CD4-positive, alpha-beta T cell treated with Interferon gamma for 1 hour (primary cell): ENCODE measurements at regions not wholly inside any gene's neighbourhood (a gene's known extent, or its start where the extent isn't known, plus 50 kb on each side); places are given as distances from the start of the nearest gene placed in this dataset.

Experiments
- DNase-seq: peaks from one replicate; pipeline ENCODE4 v3.0.0-alpha.2; 2020

DNA sequence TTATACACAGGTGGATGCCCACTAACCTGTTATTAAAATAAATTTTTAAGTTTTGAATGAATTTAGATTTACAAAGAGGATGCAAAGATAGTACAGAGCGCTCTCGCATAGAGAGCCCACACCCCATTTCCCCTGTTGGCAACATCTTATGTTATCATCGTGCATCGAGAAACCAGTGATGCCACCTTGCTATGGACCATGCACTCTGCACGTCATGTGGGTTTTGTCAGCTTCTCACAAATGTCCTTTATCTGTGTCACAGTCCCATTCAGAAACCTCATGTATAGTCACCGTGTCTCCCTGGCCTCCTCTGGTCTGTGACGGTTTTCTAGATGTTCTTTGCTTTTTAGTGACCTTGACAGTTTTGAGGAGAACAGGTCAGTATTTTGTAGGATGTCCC lies 60.0 kb downstream of the ING1 start:
- no peak for DNase-seq

DNA sequence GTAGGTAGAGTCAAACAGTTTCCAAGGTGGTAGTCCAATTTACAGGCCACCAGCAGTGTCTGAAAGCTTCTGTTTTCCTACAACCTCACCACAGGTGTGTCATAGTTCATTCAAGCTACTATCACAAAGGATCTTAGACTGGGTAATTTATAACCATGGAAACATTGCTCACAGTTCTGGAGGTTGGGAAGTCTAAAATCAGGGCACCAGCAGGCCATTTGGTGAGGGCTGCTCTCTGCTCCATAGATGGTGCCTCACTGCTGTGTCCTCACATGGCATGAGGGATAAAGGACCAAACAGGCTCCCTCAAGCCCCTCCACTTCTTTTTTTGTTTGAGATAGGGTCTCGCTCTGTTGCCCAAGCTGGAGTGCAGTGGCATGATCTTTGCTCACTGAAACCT lies 60.6 kb downstream of the ING1 start:
- DNase-seq, result no peak

GRCh38 chr13:110774490-110774889 lies 61.0 kb downstream of the ING1 start:
- no peak for DNase-seq

DNA sequence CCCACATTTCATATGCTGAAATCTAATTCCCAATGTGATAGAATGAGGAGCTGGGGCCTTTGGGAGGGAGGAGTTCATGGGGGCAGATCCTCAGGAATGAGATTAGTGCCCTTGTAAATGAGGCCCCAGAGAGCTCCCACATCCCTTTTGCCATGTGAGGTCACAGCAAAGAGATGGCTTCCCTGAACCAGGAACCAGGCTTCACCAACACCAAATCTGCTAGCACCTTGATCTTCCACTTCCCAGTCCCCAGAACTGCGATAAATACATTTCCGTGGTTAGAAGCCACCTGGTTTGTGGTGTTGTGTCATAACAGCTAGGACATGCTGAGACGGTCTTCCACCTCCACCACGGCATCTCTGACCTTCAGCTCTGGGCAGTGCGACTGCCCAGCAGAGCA lies 62.1 kb downstream of the ING1 start:
- DNase-seq, result no peak

- no peak for DNase-seq
These were observed 63.8 kb downstream of the ING1 start for GRCh38 chr13:110777251-110777820.

- DNase-seq, result no peak
These were observed 65.5 kb downstream of the ING1 start for GRCh38 chr13:110779022-110779421.

- DNase-seq, result no peak
These were observed 66.9 kb downstream of the ING1 start for GRCh38 chr13:110780422-110780821.

DNA sequence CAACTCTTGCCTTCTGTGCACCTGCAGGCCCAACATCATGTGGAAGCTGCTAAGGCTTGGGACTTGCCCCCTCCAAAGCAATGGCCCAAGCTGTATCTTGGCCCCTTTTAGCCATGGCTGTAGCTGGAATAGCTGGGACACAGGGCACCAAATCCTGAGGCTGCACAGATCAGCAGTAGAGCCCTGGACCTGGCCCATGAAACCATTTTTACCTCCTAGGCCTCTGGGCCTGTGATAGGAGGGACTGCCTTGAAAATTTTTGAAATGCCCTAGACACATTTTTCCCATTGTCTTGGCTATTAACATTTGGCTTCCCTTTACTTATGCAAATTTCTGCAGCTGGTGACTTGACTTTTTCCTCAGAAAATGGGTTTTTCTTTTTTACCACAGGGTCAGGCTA lies 68.7 kb downstream of the ING1 start:
- no peak for DNase-seq

DNA sequence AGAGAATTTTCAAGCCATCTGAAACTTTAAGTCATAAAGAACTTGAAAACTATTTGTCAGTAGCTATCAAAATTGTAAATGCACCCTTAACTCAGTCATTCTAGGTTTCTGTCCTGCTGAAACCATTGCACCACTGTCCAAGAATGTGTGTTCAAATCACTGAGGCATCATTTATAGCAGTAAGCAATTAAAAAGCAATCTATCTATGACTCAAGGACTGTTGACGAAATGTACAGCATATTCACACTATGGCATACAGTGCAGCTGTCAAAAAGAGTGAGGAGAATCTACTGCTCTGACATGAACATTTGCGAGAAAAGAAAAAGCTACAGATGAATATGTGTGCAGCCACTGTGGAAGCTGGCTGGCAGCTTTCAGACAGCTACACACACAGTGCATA lies 71.2 kb downstream of the ING1 start:
- DNase-seq, result no peak

GRCh38 chr13:110788778-110789177 lies 75.3 kb downstream of the ING1 start:
- DNase-seq, result no peak

DNA sequence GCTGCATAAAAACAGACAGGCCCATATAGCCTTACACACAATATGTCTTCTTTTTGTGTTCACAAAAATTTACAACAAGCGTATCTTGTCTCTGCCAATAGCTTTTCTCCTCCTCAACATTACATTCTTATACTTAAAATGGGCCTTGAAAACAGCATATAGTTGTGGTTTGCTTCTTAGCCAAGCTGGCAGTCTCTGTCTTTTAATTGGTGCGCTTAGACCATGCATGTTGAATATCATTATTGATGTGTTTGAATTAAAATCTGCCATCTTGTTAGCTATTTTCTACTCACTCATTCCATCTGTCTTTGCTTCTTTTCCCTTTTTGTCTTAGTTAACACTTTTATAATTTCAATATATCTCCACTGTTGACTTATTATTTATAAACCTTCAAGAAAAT lies 76.4 kb downstream of the ING1 start:
- no peak for DNase-seq

DNA sequence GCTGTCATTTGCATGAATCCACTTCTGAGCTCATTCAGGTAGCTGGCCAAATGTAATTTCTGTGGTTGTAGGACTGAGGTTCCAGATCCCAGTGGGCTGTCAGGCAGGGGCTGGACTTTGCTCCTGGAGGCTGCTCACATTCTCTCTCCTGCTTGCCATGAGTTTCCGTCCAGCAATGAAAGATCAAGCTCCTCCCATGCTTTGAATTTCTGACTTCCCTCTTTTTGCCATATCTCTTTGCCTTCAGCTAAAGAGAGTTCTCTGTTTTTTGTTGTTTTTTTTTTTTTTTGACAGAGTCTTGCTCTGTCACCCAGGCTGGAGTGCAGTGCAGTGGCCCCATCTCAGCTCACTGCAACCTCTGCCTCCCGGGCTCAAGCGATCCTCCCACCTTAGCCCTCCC lies 76.9 kb downstream of the ING1 start:
- DNase-seq, result no peak

DNA sequence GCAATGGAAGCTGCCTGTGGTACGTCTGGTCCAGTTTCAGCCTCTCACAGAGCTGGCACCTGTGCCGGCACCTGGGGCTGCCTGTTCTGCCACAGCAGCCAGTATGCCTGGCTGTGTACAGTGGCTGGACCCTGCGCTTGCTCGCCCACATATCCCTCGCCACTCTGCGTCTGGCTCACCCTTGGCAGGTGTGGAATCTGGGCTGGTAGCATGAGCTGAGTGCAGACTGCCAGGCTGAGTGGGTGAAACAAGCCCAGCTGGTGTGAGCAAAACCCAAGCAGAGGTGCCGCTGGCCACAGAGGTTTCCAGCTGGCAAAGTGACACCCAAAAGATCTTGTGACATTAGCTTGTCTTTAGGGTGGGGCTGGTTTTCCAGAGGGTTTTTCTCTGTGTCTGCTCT lies 80.7 kb downstream of the ING1 start:
- DNase-seq, result no peak

DNA sequence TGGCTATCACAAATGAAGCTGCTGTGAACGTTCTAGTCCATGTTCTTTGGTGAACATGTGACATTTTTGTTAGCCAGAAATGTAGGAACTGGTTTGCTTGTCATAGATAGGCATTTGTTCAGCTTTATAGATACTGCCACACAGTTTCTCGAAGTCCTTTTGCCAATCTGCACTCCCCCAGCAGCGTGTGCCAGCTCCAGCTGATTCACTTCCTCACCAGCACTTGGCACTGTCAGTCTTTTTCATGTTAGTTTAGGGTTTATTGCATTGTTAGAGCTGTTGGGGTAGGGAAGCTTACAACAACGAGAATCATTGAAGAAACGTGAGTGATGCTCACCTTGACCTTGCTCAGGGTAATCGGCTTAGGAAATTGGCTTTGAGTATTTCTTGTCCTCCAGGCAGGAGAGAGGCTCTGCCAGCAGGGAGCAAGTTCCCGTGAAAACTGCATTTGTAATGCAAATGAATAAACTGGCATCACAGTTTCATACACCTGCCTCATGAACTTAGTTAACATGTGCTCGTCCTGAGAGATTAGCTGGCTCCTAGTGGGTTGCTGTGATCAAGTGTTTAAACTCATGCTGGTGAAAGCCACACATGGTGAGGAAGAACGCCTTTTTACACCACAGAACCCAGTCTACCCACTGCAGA lies 83.9 kb downstream of the ING1 start:
- no peak for DNase-seq

DNA sequence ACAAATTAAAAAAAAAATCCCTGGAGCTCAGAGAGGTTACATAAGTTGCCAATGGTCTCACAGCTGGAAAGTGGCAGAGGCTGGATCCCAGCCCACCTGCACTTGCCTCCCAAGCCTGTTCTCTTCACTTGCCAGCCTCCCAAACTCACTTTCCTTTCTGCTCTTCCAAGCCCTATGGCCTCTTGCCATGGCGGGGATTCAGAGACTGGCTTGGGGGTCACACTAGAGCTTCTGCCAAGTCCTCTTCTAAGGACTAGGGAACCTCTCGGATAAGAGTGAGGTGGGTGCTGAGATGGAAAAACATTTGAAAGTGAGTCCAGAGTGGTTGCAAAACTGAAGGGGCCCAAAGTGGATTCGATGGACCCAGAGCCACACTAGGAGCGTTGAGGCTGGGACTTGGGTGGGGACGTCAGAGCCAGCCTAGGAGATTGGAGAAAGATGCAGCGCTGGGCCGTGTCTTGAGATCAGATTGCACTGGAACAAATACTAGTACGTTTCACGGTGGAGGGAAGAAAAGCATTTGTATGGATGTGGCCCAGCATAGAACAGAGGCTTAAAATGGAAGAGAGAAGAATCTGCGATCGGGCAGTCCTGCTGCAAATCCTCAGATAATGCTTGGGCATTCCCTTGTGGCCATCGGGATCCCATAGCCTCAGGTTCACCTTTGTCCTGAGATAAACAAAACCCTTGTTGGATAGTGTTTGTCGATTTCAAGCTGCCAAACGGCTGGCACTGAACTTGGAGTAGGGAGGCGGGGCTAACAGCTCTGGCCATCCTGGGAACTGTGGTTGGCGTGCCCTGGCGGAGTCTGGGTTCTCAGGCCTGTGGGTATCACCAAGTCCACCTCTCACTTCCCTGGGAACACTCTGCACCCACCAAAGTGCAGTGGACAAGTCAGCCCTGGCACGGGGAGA lies 84.8 kb downstream of the ING1 start:
- no peak for DNase-seq

- no peak for DNase-seq
These were observed 86.0 kb downstream of the ING1 start for GRCh38 chr13:110799246-110800236.

DNA sequence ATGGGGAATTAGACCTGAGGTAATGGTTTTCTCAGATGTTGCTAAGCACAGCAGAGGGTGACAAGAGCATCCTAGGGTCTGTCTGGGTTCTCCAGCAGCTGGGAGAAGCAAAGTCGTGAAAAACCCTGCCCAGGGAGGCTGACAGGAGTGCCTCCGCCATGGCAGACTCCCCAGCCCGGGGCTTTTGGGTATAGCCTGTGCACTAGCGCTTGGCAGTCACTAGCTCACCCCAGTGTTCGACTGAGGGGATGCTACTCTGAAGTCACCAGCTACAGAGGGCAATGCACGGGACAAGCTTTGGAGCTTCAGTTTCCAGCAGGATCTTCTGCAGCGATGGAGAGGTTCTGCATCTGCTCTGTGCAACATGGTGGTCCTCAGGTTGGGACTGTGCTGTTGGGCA lies 87.5 kb downstream of the ING1 start:
- DNase-seq, result no peak

DNA sequence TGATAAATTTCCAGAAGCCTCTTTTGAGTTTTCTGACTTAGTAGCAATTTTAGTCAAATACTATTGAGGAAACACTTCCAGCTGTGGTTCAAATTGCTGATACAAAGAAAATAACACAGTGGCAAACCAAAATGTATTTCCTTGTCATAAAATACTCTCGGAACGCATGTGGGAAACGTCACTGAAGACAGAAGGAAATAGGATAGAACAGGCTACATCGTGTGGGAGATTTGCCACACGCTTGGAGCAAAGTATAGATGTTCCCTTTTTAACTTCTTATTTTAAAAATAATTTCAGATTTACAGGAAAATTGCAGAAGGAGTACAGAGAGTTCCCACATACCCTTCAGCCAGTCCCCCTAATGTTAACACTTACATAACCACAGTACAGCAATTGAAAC lies 88.8 kb downstream of the ING1 start:
- DNase-seq, result no peak

DNA sequence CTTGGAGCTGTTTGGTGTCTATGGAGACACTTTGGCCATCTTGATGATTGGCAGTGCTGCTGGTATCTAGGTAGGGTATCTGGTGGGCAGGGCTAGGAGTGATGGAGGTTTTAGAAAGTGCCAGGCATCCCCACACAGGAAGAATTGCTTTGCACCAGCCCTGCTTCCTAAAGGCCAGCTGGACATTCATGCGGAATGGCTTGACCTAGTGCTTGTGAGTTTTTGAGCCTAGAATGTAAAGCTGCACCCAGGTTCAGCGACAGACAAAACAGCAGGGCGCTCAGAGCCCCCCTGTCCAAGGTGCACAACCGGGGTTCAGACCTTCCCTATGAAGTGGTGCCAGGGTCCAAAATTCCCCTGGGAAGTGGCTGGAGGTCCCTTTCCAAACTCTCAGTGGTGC lies 93.1 kb downstream of the ING1 start:
- no peak for DNase-seq

DNA sequence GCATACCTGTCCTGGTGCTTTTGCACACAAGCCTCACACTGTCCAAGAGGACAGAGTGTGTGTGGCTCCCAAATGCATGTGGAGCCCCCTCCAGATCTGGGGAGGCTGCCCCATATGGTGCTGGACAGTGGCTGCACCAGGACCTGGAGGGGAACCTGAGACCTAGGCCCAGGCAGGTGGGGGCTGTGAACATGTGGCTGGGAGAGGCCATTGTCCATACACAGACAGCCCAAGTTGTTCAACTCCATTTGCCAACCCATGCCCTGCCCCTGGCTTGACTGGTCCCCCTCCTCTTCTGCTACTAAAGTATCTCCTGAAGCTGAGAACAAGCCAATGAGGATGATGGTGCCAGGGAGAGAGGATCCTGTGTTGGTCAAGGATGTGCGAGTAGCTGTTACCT lies 94.0 kb downstream of the ING1 start:
- DNase-seq, result no peak

DNA sequence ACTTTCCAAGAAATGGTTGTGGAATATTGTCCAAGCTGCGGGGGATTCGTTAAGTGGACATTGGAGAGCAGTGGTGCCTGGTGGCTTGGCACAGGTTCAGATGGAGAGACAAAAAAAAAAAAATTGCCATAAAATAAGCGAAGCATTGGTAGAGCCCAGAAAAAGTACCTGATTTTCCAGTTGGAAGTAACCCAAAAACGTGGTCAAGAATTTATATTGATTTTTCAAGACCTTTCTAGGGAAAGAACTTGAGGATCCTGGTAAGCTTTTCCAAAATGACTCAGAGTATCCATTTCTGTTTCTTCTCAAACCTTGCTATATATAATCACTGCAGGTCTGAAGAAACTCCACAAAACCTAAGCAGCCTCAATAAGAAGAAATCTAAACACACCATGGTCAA lies 94.6 kb downstream of the ING1 start:
- DNase-seq, result no peak

DNA sequence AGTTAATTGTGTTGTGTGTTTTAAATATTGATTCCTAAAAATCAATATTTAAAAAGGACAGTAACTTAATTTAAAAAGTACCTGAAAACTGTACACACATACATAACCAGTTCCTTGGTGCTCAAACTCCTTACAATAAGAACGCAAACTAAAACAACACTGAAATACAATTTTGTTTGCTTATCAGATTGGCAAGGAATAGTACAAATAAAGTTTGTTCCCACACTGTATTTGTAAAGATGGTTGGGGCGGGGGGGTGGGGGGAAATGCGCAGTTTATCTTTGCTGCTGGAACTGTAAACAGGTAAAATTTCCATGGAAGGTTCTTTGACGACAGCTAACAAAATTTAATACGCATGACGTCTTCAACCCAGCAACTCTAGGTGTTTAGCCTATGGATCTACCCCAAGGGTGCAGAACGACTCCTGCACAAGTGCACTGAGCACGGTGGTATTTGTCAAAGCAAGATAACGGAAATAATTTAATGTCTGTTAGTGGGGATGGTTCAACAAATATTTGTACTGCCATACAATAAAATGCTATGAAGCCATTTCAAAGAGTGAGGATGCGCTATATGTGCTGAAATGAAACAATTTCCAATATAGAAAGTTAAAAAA lies 96.5 kb downstream of the ING1 start:
- DNase-seq, result no peak
